HEK293 (cell line): ENCODE measurements at regions not wholly inside any gene's neighbourhood (a gene's known extent, or its start where the extent isn't known, plus 50 kb on each side); places are given as distances from the start of the nearest gene placed in this dataset.

Source experiments
- CTCF ChIA-PET: fragments of 350-600 bp; formaldehyde crosslinking; extraction: SDS; loops from one replicate; lab custom pipeline; 2021; ENCODE audit warnings: antibody characterized with exemption; lab: Yijun Ruan, JAX
- POLR2A ChIA-PET: fragments of 300-600 bp; formaldehyde crosslinking; extraction: SDS; loops from one replicate; lab custom pipeline; 2020; ENCODE audit warnings: antibody characterized with exemption, inconsistent platforms; lab: Yijun Ruan, JAX
- H3K27ac ChIP-seq: fragments of 200-500 bp; sonication (Bioruptor generic); 2 replicates; pipeline ENCODE4 v1.5.1; 2014; ENCODE audit warnings: low read depth, low read length, control low read depth, inconsistent platforms; ENCODE audit errors: extremely low read depth
- H3K36me3 ChIP-seq, 2 experiments: fragments of 200-500 bp in 1 of 2; sonication (Bioruptor generic) in 1 of 2; 1 replicate in 1 of 2; 2 replicates in 1 of 2; pipeline ENCODE4 v1.5.1; 2014 to 2017; ENCODE audit warnings: inconsistent platforms in 2 of 2, low read length in 2 of 2; ENCODE audit not compliant: control insufficient read depth in 2 of 2, insufficient read depth in 1 of 2
- H3K4me1 ChIP-seq: fragments of 200-500 bp; sonication (Bioruptor generic); 2 replicates; pipeline ENCODE4 v1.5.1; 2014; ENCODE audit warnings: mild to moderate bottlenecking, low read length, inconsistent platforms; ENCODE audit not compliant: control insufficient read depth, insufficient read depth
- H3K4me3 ChIP-seq: 2 replicates; pipeline ENCODE4 v1.5.1; 2011; ENCODE audit warnings: low read depth, mild to moderate bottlenecking, control low read depth, low read length, moderate library complexity
- H3K9me3 ChIP-seq: fragments of 200-500 bp; sonication (Bioruptor generic); 2 replicates; pipeline ENCODE4 v1.5.1; 2014; ENCODE audit warnings: low read depth, low read length, inconsistent platforms; ENCODE audit not compliant: control insufficient read depth, insufficient read depth
- GLI4 ChIP-seq: fragments of 450-650 bp; formaldehyde crosslinking; IDR thresholded peaks from 2 replicates; pipeline ENCODE4 v1.5.1; 2016; ENCODE audit warnings: missing biosample characterization, missing genetic modification characterization
- GLIS2 ChIP-seq: fragments of 450-650 bp; formaldehyde crosslinking; IDR thresholded peaks from 2 replicates; pipeline ENCODE4 v1.5.1; 2016; ENCODE audit warnings: missing biosample characterization, missing genetic modification characterization
- HOXD13 ChIP-seq: sonication (generic); formaldehyde crosslinking; IDR thresholded peaks from 2 replicates; pipeline ENCODE4 v1.8.0; 2022; ENCODE audit warnings: missing genetic modification reagents, borderline replicate concordance
- KLF7 ChIP-seq: fragments of 450-650 bp; formaldehyde crosslinking; IDR thresholded peaks from 2 replicates; pipeline ENCODE4 v1.5.1; 2016; ENCODE audit warnings: missing biosample characterization, missing genetic modification characterization, borderline replicate concordance
- MZF1 ChIP-seq: fragments of 450-650 bp; formaldehyde crosslinking; IDR thresholded peaks from 2 replicates; pipeline ENCODE4 v1.5.1; 2017; ENCODE audit warnings: missing biosample characterization, missing genetic modification characterization, borderline replicate concordance
- OVOL3 ChIP-seq: fragments of 450-650 bp; formaldehyde crosslinking; IDR thresholded peaks from 2 replicates; pipeline ENCODE4 v1.5.1; 2016; ENCODE audit warnings: missing biosample characterization, missing genetic modification characterization
- SCRT1 ChIP-seq: fragments of 450-650 bp; formaldehyde crosslinking; IDR thresholded peaks from 2 replicates; pipeline ENCODE4 v1.5.1; 2016; ENCODE audit warnings: missing biosample characterization, missing genetic modification characterization, borderline replicate concordance
- TRIM28 ChIP-seq: IDR thresholded peaks from 2 replicates; pipeline ENCODE4 v1.6.1; 2011; ENCODE audit warnings: low read length, control low read depth, borderline replicate concordance
- ZFHX2 ChIP-seq: fragments of 450-650 bp; formaldehyde crosslinking; conservative IDR thresholded peaks from 2 replicates; pipeline ENCODE4 v1.5.1; 2016; ENCODE audit warnings: missing biosample characterization, missing genetic modification characterization
- ZNF114 ChIP-seq: fragments of 450-650 bp; formaldehyde crosslinking; IDR thresholded peaks from 2 replicates; pipeline ENCODE4 v1.5.0; 2017; ENCODE audit warnings: missing biosample characterization, missing genetic modification characterization
- ZNF146 ChIP-seq: fragments of 450-650 bp; formaldehyde crosslinking; IDR thresholded peaks from 2 replicates; pipeline ENCODE4 v1.5.1; 2016; ENCODE audit warnings: missing biosample characterization, missing genetic modification characterization
- ZNF169 ChIP-seq: fragments of 450-650 bp; formaldehyde crosslinking; IDR thresholded peaks from 2 replicates; pipeline ENCODE4 v1.5.1; 2016; ENCODE audit warnings: missing biosample characterization, missing genetic modification characterization
- ZNF211 ChIP-seq: fragments of 450-650 bp; formaldehyde crosslinking; IDR thresholded peaks from 2 replicates; pipeline ENCODE4 v1.5.1; 2016; ENCODE audit warnings: low read depth, missing biosample characterization, missing genetic modification characterization
- ZNF24 ChIP-seq: fragments of 450-650 bp; formaldehyde crosslinking; IDR thresholded peaks from 2 replicates; pipeline ENCODE4 v1.5.1; 2016; ENCODE audit warnings: missing biosample characterization, missing genetic modification characterization
- ZNF366 ChIP-seq: fragments of 450-650 bp; formaldehyde crosslinking; conservative IDR thresholded peaks from 2 replicates; pipeline ENCODE4 v1.5.1; 2016; ENCODE audit warnings: missing biosample characterization, missing genetic modification characterization
- ZNF510 ChIP-seq: fragments of 450-650 bp; formaldehyde crosslinking; IDR thresholded peaks from 2 replicates; pipeline ENCODE4 v1.5.1; 2018; ENCODE audit warnings: mild to moderate bottlenecking, missing genetic modification characterization, missing biosample characterization; ENCODE audit not compliant: insufficient replicate concordance
- ZNF624 ChIP-seq: fragments of 450-650 bp; formaldehyde crosslinking; IDR thresholded peaks from 2 replicates; pipeline ENCODE4 v1.5.1; 2017; ENCODE audit warnings: missing biosample characterization, missing genetic modification characterization
- ZNF658 ChIP-seq: fragments of 450-650 bp; formaldehyde crosslinking; IDR thresholded peaks from 2 replicates; pipeline ENCODE4; 2016; ENCODE audit warnings: missing biosample characterization, missing genetic modification characterization
- ZNF677 ChIP-seq: fragments of 450-650 bp; IDR thresholded peaks from 2 replicates; pipeline ENCODE4 v1.5.0; 2018; ENCODE audit warnings: missing biosample characterization, mild to moderate bottlenecking, missing genetic modification characterization, moderate library complexity
- ZSCAN18 ChIP-seq: fragments of 450-650 bp; formaldehyde crosslinking; IDR thresholded peaks from 2 replicates; pipeline ENCODE4 v1.5.1; 2016; ENCODE audit warnings: missing biosample characterization, missing genetic modification characterization
- TF ChIP-seq, protein P1 (sequence below): fragments of 450-650 bp; IDR thresholded peaks from 2 replicates; pipeline ENCODE4 v1.5.1; 2018; ENCODE audit warnings: missing biosample characterization, mild to moderate bottlenecking, missing genetic modification characterization
- TF ChIP-seq, protein P2 (sequence below): fragments of 450-650 bp; formaldehyde crosslinking; IDR thresholded peaks from 2 replicates; pipeline ENCODE4 v1.5.1; 2016; ENCODE audit warnings: missing biosample characterization, missing genetic modification characterization

GRCh38 chr7:125481323-125481722 is 551.7 kb upstream of the POT1 start:
- H3K4me3 ChIP-seq = no peak overlapping the region
- H3K4me1 ChIP-seq = no peaks in the 10 kb centered on the region
- no peaks in the 10 kb centered on the region for H3K9me3 ChIP-seq
- TF ChIP-seq ZNF677 (tag by site-specific recombination) (no peak), ZNF146 (no peak), ZNF114 (tag by site-specific recombination) (no peak), OVOL3 (tag by site-specific recombination) (no peak), GLIS2 (no peak), ZNF510 (tag by site-specific recombination) (no peak), ZNF169 (tag by site-specific recombination) (no peak), HOXD13 (no peak), SCRT1 (no peak), ZFHX2 (tag by site-specific recombination) (no peak), ZSCAN18 (tag by site-specific recombination) (no peak), ZNF366 (tag by site-specific recombination) (no peak), GLI4 (tag by site-specific recombination) (no peak), ZNF624 (tag by site-specific recombination) (no peak), TRIM28 (no peak), ZNF658 (no peak), KLF7 (no peak), ZNF211 (no peak)
- TF ChIP-seq, protein P1, sequence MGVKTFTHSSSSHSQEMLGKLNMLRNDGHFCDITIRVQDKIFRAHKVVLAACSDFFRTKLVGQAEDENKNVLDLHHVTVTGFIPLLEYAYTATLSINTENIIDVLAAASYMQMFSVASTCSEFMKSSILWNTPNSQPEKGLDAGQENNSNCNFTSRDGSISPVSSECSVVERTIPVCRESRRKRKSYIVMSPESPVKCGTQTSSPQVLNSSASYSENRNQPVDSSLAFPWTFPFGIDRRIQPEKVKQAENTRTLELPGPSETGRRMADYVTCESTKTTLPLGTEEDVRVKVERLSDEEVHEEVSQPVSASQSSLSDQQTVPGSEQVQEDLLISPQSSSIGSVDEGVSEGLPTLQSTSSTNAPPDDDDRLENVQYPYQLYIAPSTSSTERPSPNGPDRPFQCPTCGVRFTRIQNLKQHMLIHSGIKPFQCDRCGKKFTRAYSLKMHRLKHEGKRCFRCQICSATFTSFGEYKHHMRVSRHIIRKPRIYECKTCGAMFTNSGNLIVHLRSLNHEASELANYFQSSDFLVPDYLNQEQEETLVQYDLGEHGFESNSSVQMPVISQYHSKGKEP (tag by site-specific recombination) = no peak
- CTCF ChIA-PET = interaction anchor here (0.7 kb wide), 1 partner anchor 68 kb away, joined by 3 read pairs; no protein-coding TSS in a partner anchor
- no peak overlapping the region for H3K27ac ChIP-seq
- H3K36me3 ChIP-seq = no peaks in the 10 kb centered on the region
- POLR2A ChIA-PET = no interaction called here

GRCh38 chr7:125480762-125481161 is 551.1 kb upstream of the POT1 start:
- CTCF ChIA-PET = no interaction called here
- H3K4me1 ChIP-seq = no peaks in the 10 kb centered on the region
- no peaks in the 10 kb centered on the region for H3K9me3 ChIP-seq
- no peak overlapping the region for H3K27ac ChIP-seq
- H3K36me3 ChIP-seq = no peaks in the 10 kb centered on the region
- no peak for TF ChIP-seq ZNF24 (tag by site-specific recombination)
- TF ChIP-seq, all 188 proteins: peak for 0
- no peak overlapping the region for H3K4me3 ChIP-seq
- POLR2A ChIA-PET = no interaction called here

DNA sequence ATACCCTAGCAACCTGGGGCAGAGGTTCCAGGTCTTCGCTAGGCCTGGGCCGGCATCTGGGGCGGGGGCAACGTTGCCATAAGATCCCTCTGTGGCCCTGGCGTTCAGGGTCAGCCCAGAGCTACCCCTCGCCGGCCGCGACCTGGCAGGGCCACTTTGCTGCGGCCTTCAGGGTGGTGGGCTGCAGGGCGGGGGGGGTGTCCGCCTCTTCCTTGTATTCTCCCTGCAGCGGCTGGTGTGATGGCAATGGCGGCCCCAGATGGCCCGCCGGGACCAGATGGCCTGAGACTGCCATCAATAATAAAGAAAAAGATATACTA is 539.2 kb upstream of the POT1 start:
- H3K27ac ChIP-seq = no peak overlapping the region
- TF ChIP-seq MZF1 (tag by site-specific recombination) = no peak
- TF ChIP-seq, protein P2, sequence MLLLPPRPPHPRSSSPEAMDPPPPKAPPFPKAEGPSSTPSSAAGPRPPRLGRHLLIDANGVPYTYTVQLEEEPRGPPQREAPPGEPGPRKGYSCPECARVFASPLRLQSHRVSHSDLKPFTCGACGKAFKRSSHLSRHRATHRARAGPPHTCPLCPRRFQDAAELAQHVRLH (tag by site-specific recombination) = no peak
- TF ChIP-seq, all 188 proteins: peak for 0
- ChIA-PET POLR2A (no interaction called here), CTCF (no interaction called here)
- Histone ChIP-seq H3K9me3 (no peaks in the 10 kb centered on the region), H3K4me1 (no peaks in the 10 kb centered on the region), H3K4me3 (no peak overlapping the region), H3K36me3 (no peaks in the 10 kb centered on the region)
